ENCODE measurements at regions not wholly inside any gene's neighbourhood (a gene's known extent, or its start where the extent isn't known, plus 50 kb on each side); places are given as distances from the start of the nearest gene placed in this dataset.

DNA sequence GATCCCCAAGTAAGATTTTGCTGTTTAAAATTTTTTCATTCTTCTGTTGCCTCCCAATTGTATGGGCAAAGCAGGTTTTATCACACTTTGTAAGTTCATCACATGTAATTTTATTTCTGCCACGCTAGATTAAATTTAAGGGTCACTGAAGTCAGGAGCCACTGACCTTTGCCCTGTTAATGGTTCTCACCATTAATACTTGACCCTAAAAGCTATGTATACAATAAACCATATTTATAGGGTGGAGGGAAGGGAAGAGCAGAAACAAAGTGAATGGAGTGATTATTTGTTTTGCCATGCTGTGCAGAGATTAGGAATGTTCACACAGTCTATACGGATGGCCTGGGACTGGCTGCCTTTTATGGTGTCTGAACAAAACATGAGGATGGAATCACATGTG, 186.7 kb downstream of the BMP2 start:
- no peak for DNase-seq (ENCODE audit: low read depth in 2 of 2)

- DNase-seq (ENCODE audit: low read depth in 2 of 2): no peak
These were observed 188.6 kb downstream of the BMP2 start for GRCh38 chr20:6956056-6956455.

DNA sequence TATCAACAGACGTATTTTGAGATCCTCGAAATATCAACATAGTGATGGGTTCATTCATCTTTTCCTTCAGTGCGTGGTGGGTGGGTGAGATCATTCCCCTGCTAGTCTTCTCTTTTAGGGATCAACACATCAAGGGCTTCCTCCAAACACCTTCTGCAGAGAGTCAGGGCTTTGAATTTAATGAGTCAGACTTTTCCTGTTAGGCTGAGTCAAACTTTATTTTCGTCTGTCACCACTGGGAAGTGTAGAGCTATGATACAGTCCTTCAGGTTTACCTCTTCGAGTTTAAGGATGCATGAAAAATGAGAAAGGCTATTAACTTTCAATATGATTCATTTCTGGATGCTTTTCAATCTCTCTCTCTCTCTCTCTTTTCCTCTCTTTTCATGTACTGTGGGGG, 189.1 kb downstream of the BMP2 start:
- DNase-seq (ENCODE audit: low read depth in 2 of 2): no peak

- DNase-seq (ENCODE audit: low read depth in 2 of 2): no peak
These were observed 192.4 kb downstream of the BMP2 start for GRCh38 chr20:6959900-6960312.

- DNase-seq (ENCODE audit: low read depth in 2 of 2): peak in 1 of 2 experiments; percentile 5
These were observed 199.2 kb downstream of the BMP2 start for GRCh38 chr20:6966721-6967120.

DNA sequence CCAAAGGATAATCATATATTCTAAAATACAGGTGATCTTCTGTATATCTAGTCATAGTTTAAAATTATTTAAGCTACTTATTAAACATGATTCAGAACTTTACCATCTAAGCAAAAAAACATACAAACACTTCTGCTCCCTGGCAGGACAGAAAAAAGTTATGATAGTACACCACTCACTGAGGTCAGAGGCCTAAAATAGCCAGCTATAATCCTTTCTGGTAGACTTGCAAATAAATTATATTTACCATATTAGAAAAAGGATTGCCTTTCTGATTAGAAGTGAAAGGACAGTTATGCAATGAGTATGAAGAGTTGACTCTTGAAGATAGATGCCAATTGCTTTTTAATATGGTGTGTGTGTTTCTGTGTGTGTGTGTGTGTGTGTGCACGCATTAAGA, 207.4 kb downstream of the BMP2 start:
- no peak for DNase-seq (ENCODE audit: low read depth in 2 of 2)

DNA sequence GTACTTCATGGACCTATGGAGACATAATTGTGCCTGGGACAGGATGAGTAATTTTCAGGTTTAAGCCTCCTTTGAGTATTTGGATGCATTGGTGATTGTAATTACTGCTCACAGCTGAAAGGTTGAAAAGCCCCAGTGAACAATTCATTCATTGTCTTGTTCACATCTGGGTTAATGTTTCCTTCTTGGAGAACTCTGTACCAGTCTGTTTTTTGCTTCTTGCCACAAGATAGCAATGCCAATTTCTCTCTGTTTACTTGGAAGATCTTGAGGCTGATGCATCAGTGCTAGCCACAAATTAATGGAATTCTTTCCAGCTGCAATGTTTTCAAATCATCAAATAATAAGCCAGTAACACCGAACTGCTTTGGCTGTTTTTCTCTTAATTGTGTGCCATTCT, 207.8 kb downstream of the BMP2 start:
- DNase-seq (ENCODE audit: low read depth in 2 of 2): no peak

- no peak for DNase-seq (ENCODE audit: low read depth in 2 of 2)
These were observed 208.8 kb downstream of the BMP2 start for GRCh38 chr20:6976106-6976900.

DNA sequence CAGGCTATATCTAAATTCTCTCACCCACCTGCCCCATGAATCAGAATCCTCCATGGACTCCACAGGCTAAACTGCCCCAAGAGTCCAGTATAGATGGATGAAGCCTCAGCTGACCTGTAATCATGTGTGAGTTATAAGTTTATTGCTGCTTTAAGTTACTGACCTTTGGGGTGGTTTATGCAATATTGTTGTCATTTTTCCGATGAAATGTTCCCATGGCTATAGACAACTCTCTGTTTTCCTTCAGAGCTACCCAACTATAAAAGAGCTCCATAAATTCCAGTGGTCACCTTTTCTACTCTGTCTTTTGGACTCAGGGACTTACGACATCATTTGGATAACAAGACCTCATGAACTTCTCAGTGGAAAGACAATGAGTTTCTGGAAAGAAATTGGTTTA, 212.1 kb downstream of the BMP2 start:
- DNase-seq (ENCODE audit: low read depth in 2 of 2): no peak

- DNase-seq (ENCODE audit: low read depth in 2 of 2): no peak
These were observed 225.5 kb downstream of the BMP2 start for GRCh38 chr20:6993011-6993410.

DNA sequence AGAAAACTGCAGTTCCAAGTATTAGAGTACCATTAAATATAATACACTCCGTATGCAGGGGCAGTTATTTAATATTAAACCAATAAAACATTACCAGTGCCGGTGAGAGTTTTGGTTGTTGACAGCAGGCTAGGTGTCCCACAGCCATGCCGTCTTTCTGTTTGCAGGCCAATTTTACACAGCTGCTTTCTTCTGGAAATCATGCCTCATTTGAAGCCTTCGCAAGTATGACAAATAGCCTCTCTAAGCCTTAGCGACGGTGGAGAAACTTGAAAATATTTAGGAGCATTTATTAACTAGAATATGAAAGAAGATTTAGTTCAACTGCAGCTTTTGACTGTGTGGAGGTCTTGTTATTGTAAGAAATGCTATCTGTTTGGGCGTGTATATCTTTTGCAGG, 226.0 kb downstream of the BMP2 start:
- DNase-seq (ENCODE audit: low read depth in 2 of 2): no peak

DNA sequence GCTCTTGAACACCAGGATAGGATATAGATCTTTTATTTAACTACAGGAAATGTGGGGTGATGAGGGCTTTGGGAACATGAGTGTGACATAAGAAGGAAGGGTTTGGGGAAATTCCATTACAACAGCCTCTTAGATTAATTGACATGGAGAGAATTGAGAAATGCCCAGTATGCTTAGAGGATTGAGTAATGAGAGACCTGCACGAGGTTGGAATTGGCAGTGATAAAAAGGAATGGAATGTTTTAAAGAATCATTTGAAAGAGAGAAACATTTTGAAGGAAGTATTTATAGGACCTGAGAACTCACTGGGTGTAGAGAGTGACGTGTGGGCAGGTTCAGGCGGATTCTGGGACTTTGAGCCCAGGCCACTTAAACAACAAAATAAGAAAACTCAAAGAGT, 227.0 kb downstream of the BMP2 start:
- DNase-seq (ENCODE audit: low read depth in 2 of 2): peak; percentile 5 to 19

GRCh38 chr20:6998909-6999308, 231.4 kb downstream of the BMP2 start:
- DNase-seq (ENCODE audit: low read depth in 2 of 2): no peak

GRCh38 chr20:6999381-6999780, 231.9 kb downstream of the BMP2 start:
- DNase-seq (ENCODE audit: low read depth in 2 of 2): no peak

DNA sequence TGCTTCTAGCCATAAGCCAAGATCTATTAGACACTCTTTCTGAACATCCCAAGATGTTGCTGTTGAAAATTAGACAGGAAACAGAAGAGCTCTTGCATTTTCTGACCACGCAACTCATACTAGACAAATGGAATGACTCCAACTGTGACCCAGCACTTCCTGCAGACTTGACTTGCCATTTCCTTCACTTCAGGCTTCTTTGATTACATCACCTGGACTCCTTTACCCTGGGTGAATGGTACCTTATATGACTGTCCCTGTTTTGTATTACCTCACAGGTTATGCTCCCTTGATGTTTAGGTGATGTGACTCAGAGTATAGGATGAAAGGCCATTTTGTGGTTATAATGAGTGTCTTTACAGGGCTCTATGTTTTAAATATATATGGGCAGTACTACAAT, 236.1 kb downstream of the BMP2 start:
- no peak for DNase-seq (ENCODE audit: low read depth in 2 of 2)

DNA sequence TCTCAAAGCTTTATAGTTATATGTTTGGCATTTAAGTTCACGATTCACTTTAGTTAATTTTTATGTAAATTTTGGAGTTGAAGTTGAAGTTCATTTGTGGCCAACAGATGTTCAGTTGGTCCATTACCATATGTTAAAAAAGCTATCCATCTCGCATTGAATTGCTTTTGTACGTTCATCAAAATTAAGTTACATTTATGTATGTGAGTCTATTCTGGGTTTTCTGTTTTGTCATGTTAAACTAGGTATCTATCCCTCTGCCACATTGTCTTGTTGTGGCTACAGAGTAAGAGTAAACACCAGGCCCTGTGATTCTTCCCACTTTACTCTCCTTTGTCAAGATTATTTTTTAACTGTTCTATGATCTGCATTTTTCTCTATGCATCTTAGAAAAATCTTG, 237.3 kb downstream of the BMP2 start:
- no peak for DNase-seq (ENCODE audit: low read depth in 2 of 2)

DNA sequence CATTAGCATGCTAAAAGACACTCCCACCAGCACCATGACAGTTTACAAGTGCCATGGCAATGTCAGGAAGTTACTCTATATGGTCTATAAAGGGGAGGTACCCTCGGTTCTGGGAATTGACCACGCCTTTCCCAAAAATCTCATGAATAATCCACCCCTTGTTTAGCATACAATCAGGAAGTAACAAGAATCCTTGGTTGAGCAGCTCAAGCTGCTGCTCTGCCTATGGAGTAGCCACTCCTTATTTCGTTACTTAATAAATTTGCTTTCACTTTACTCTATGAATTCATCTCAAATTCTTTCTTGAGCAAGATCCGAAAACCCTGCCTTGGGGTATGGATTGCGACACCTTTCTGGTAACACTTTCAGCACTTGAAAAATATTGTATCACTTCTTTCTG, 243.0 kb downstream of the BMP2 start:
- DNase-seq (ENCODE audit: low read depth in 2 of 2): no peak

- no peak for DNase-seq (ENCODE audit: low read depth in 2 of 2)
These were observed 247.8 kb downstream of the BMP2 start for GRCh38 chr20:7015257-7015656.

GRCh38 chr20:7022597-7022996, 255.1 kb downstream of the BMP2 start:
- no peak for DNase-seq (ENCODE audit: low read depth in 2 of 2)

GRCh38 chr20:7025635-7026034, 258.1 kb downstream of the BMP2 start:
- DNase-seq (ENCODE audit: low read depth in 2 of 2): no peak

DNA sequence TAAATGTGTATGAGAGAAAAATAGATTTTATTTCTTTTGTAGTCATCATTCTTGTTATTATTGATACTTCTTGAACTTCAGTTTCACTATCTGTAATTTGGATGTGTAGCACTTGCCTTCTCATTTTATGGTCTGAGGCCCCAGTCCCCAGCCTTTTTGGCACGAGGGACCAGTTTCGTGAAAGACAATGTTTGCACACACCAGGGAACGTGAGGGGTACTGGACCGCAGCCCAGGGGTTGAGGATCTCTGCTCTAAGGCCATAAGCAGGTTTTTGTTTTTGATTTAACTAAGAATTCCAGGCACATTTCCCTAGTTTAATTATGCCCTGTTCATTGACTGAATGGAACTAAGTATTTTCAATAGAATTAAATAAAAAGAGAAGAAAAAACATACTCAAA, 261.5 kb downstream of the BMP2 start:
- no peak for DNase-seq (ENCODE audit: low read depth in 2 of 2)

DNA sequence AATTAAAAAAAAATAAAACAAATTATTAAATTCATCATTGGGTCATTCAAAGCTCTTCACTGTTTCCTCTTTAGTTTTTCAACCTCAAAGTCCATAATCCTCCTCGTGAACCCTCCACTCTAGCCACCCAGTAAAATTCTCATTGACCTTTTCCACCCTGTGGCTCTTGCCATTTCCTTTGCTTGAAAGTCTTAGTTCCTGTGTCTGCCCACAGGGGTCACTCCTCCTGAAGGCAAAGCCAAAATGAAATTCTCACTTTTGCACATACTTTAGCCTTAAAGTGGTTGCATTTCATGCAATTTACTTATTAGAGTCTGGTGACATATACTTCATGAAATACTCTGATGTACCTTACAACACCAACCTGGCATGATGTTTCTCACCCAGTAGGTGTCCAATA, 263.7 kb downstream of the BMP2 start:
- no peak for DNase-seq (ENCODE audit: low read depth in 2 of 2)

GRCh38 chr20:7038029-7038428, 270.5 kb downstream of the BMP2 start:
- DNase-seq (ENCODE audit: low read depth in 2 of 2): peak in 1 of 2 experiments; percentile 13

DNA sequence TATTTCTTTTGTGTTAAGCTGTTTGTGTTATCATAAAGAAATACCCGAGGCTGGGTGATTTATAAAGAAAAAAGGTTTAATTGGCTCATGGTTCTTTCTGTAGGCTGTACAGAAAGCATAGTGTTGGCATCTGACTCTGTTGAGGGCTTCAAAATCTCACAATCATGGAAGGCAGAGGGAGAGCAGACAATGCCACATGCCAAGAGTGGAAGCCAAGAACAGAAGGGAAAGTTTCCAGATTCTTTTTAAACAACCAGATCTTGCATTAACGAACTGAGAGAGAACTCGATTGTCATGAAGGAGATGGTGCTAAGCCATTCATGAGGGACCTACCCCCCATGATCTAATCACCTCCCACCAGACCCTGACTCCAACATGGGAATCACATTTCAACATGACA, 290.1 kb downstream of the BMP2 start:
- no peak for DNase-seq (ENCODE audit: low read depth in 2 of 2)
